HCT116 (cell line): ENCODE measurements at regions not wholly inside any gene's neighbourhood (a gene's known extent, or its start where the extent isn't known, plus 50 kb on each side); places are given as distances from the start of the nearest gene placed in this dataset.

Source experiments
- ATAC-seq: fragments of 200-7000 bp; cut with Tn5 transposase; 2 replicates; pipeline ENCODE4 v1.9.1; 2020; ENCODE audit warnings: mild to moderate bottlenecking, moderate library complexity
- BruUV-seq: library from RNA; stranded (reverse); fragments of 400-500 nt; replicated peaks from 2 replicates; lab custom pipeline; 2021; lab: Mats Ljungman, UMichigan
- CTCF ChIA-PET: fragments of 300-600 bp; sonication (Branson Sonifier 250); formaldehyde crosslinking; loops from one replicate; lab custom pipeline; 2021; ENCODE audit warnings: antibody characterized with exemption; lab: Charles Lee
- POLR2A ChIA-PET: fragments of 300-600, 350-600 bp; sonication (Branson Sonifier 250); formaldehyde crosslinking; loops from one replicate; lab custom pipeline; 2021; ENCODE audit warnings: antibody characterized with exemption; lab: Charles Lee
- RAD21 ChIA-PET, 2 experiments: fragments of 300-600 bp; sonication (Branson Sonifier 250); formaldehyde crosslinking; loops; one replicate each; lab custom pipeline; 2023; ENCODE audit warnings: low total read pairs in 2 of 2; ENCODE audit not compliant: uncharacterized antibody in 2 of 2, unreplicated experiment in 2 of 2, low non-redundant PET in 1 of 2; lab: Charles Lee
- DNase-seq: peaks from one replicate; pipeline ENCODE4 v3.0.0-alpha.2; 2010; ENCODE audit warnings: low read depth, low spot score
- H2AFZ ChIP-seq: fragments of 200-600 bp; shearing (Covaris generic), sonication (generic); 2 replicates; pipeline ENCODE4 v1.6.1; 2017; ENCODE audit warnings: low read depth, mixed run types, mixed read lengths, antibody characterized with exemption, low read length; ENCODE audit not compliant: poor library complexity, severe bottlenecking
- H3K27ac ChIP-seq: 2 replicates; pipeline ENCODE4 v1.5.1; 2012; ENCODE audit warnings: low read depth, low read length
- H3K27me3 ChIP-seq: fragments of 200-600 bp; sonication (generic); 2 replicates; pipeline ENCODE4 v1.6.1; 2016; ENCODE audit warnings: mixed run types, low read length, mixed read lengths; ENCODE audit not compliant: insufficient read depth
- H3K36me3 ChIP-seq, 2 experiments: fragments of 200-500 bp in 1 of 2; fragments of 200-600 bp in 1 of 2; sonication (Bioruptor generic) in 1 of 2; sonication (generic) in 1 of 2; 2 replicates each; pipeline versions ENCODE4 v1.5.1 to v1.6.1; 2014 to 2016; ENCODE audit warnings: low read length in 2 of 2, inconsistent platforms in 1 of 2, mixed read lengths in 1 of 2, mixed run types in 1 of 2; ENCODE audit not compliant: insufficient read depth in 2 of 2, control insufficient read depth in 1 of 2
- H3K4me1 ChIP-seq, 2 experiments: fragments of 200-600 bp in 1 of 2; sonication (generic) in 1 of 2; 2 replicates each; pipeline versions ENCODE4 v1.5.1 to v1.6.1; 2012 to 2017; ENCODE audit warnings: low read length in 2 of 2, inconsistent platforms in 1 of 2, mild to moderate bottlenecking in 1 of 2, mixed read lengths in 1 of 2, mixed run types in 1 of 2, moderate library complexity in 1 of 2; ENCODE audit not compliant: insufficient read depth in 2 of 2, control insufficient read depth in 1 of 2
- H3K4me2 ChIP-seq: fragments of 200-600 bp; sonication (generic); 2 replicates; pipeline ENCODE4 v1.6.1; 2017; ENCODE audit warnings: mixed run types, low read length, mixed read lengths
- H3K4me3 ChIP-seq, 2 experiments: fragments of 200-600 bp in 1 of 2; sonication (generic) in 1 of 2; replicated peaks in 1 of 2; 2 replicates each; pipeline ENCODE4 v1.5.1; 2011 to 2016; ENCODE audit warnings: low read length in 2 of 2, control low read depth in 1 of 2, low read depth in 1 of 2, mild to moderate bottlenecking in 1 of 2, mixed read lengths in 1 of 2, mixed run types in 1 of 2
- H3K79me2 ChIP-seq: fragments of 200-600 bp; sonication (generic); 2 replicates; pipeline ENCODE4 v1.6.1; 2017; ENCODE audit warnings: mild to moderate bottlenecking, mixed run types, low read length, moderate library complexity, mixed read lengths; ENCODE audit not compliant: insufficient read depth
- H3K9ac ChIP-seq: fragments of 200-600 bp; sonication (generic); 2 replicates; pipeline ENCODE4 v1.6.1; 2016; ENCODE audit warnings: low read length, mixed read lengths
- H3K9me2 ChIP-seq: fragments of 200-600 bp; sonication (generic), shearing (Covaris generic); 2 replicates; pipeline ENCODE4 v1.6.1; 2017; ENCODE audit warnings: mixed run types, mild to moderate bottlenecking, moderate library complexity; ENCODE audit not compliant: insufficient read depth
- H3K9me3 ChIP-seq, 2 experiments: fragments of 200-500 bp in 1 of 2; fragments of 200-600 bp in 1 of 2; sonication (Bioruptor generic) in 1 of 2; sonication (generic) in 1 of 2; 2 replicates each; pipeline ENCODE4 v1.6.1; 2014 to 2017; ENCODE audit warnings: low read length in 2 of 2, mixed read lengths in 2 of 2, inconsistent platforms in 1 of 2, low read depth in 1 of 2, mild to moderate bottlenecking in 1 of 2, mixed run types in 1 of 2, moderate library complexity in 1 of 2; ENCODE audit not compliant: control insufficient read depth in 1 of 2, insufficient read depth in 1 of 2
- H4K20me1 ChIP-seq: fragments of 200-600 bp; sonication (generic), shearing (Covaris generic); 2 replicates; pipeline ENCODE4 v1.6.1; 2017; ENCODE audit warnings: mixed run types, mild to moderate bottlenecking, moderate library complexity; ENCODE audit not compliant: insufficient read depth
- CBX3 ChIP-seq: IDR thresholded peaks from 2 replicates; pipeline ENCODE4 v1.6.1; 2012; ENCODE audit warnings: low read depth
- CTCF ChIP-seq, 3 experiments: fragments of 200-600 bp in 1 of 3; sonication (generic) in 1 of 3; IDR thresholded peaks in 2 of 3; conservative IDR thresholded peaks in 1 of 3; 2 replicates each; pipeline ENCODE4 v1.5.1; 2012 to 2017; ENCODE audit warnings: low read depth in 2 of 3, low read length in 2 of 3, antibody characterized with exemption in 1 of 3, borderline replicate concordance in 1 of 3, control low read depth in 1 of 3, mild to moderate bottlenecking in 1 of 3, mixed read lengths in 1 of 3, mixed run types in 1 of 3, moderate library complexity in 1 of 3; ENCODE audit not compliant: insufficient read depth in 1 of 3
- FOSL1 ChIP-seq: IDR thresholded peaks from 2 replicates; pipeline ENCODE4 v1.6.1; 2012; ENCODE audit warnings: low read depth
- JUND ChIP-seq: IDR thresholded peaks from 2 replicates; pipeline ENCODE4 v1.6.1; 2012
- POLR2AphosphoS5 ChIP-seq: IDR thresholded peaks from 2 replicates; pipeline ENCODE4 v1.6.1; 2011; ENCODE audit warnings: mild to moderate bottlenecking, low read depth, low read length, moderate library complexity
- REST ChIP-seq: IDR thresholded peaks from 2 replicates; pipeline ENCODE4 v1.6.1; 2012; ENCODE audit warnings: low read depth
- SP1 ChIP-seq: IDR thresholded peaks from 2 replicates; pipeline ENCODE4 v1.6.1; 2012; ENCODE audit warnings: low read depth
- SRF ChIP-seq: IDR thresholded peaks from 2 replicates; pipeline ENCODE4 v1.6.1; 2012; ENCODE audit warnings: low read depth
- ZBTB33 ChIP-seq: IDR thresholded peaks from 2 replicates; pipeline ENCODE4 v1.6.1; 2011; ENCODE audit warnings: mild to moderate bottlenecking, low read length, moderate library complexity; ENCODE audit not compliant: insufficient replicate concordance; ENCODE audit errors: extremely low read depth
- ZFX ChIP-seq: fragments of 450-650 bp; IDR thresholded peaks from 2 replicates; pipeline ENCODE4 v1.6.1; 2017
- ZNF274 ChIP-seq: fragments of 200-500 bp; sonication (Bioruptor generic); IDR thresholded peaks from 2 replicates; pipeline ENCODE4 v1.6.1; 2014; ENCODE audit warnings: mild to moderate bottlenecking, low read depth, low read length, inconsistent platforms
- intact Hi-C: fragments of 100-400 bp; cut with micrococcal nuclease; formaldehyde crosslinking; loops from 2 replicates; pipeline ENCODE4 v1.10.0; 2022

DNA sequence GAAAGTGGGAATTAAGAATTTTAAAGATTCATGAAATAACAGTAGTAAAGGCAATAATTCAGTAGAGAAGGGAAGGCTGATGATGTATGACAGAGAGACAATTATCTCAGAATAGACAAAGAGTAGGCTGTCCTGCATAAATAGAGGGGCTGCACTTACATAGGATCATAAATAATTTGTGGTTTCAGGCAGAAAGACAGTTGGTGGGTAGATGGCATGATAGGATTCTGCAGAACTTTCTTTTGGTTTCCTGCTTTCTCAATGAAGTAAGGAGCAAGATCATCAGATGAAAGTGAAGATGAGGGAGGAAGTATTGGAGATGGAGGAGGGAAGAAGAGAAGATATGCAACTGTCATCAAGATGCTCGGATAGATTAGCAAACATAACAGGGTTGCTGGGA, 604.9 kb upstream of the ZFP42 start:
- H4K20me1 ChIP-seq: no peaks in the 10 kb centered on the region
- no peaks in the 10 kb centered on the region for H3K36me3 ChIP-seq
- H3K4me2 ChIP-seq: no peak overlapping the region
- intact Hi-C loops: no loop called here
- POLR2A ChIA-PET: no interaction called here
- CTCF ChIA-PET: no interaction called here
- no TSS peak for BruUV-seq
- H3K4me1 ChIP-seq: no peaks in the 10 kb centered on the region
- ATAC-seq (no peak), DNase-seq (no peak)
- TF ChIP-seq JUND (no peak), CBX3 (no peak), POLR2AphosphoS5 (no peak), REST (no peak), ZBTB33 (no peak), SRF (no peak), FOSL1 (no peak), ZFX (no peak), CTCF (IDR thresholded peaks at IDR 0.05 in 2 of 3, conservative IDR thresholded peaks at IDR 0.05 in 1 of 3; ENCODE audit: borderline replicate concordance in 1 of 3, insufficient read depth in 1 of 3, low read depth in 2 of 3, low read length in 2 of 3) (no peak), ZNF274 (no peak), SP1 (no peak)
- no peak overlapping the region for H2AFZ ChIP-seq
- RAD21 ChIA-PET: no interaction called here
- no peak overlapping the region for H3K27ac ChIP-seq
- H3K9ac ChIP-seq: no peak overlapping the region
- H3K27me3 ChIP-seq: no peaks in the 10 kb centered on the region
- no peaks in the 10 kb centered on the region for H3K9me3 ChIP-seq
- no peak overlapping the region for H3K4me3 ChIP-seq
- H3K79me2 ChIP-seq: no peaks in the 10 kb centered on the region
- H3K9me2 ChIP-seq: no peaks in the 10 kb centered on the region
